CD4-positive, alpha-beta memory T cell (primary cell): ENCODE measurements at regions not wholly inside any gene's neighbourhood (a gene's known extent, or its start where the extent isn't known, plus 50 kb on each side); places are given as distances from the start of the nearest gene placed in this dataset.

ENCODE experiments used
- CTCF ChIA-PET: fragments of 350-600 bp; sonication (Branson Sonifier 250); formaldehyde crosslinking; loops from one replicate; lab custom pipeline; 2021; ENCODE audit warnings: inconsistent platforms; ENCODE audit not compliant: partially characterized antibody; lab: Charles Lee
- POLR2A ChIA-PET: fragments of 350-600 bp; sonication (Branson Sonifier 250); formaldehyde crosslinking; loops from one replicate; lab custom pipeline; 2021; ENCODE audit not compliant: partially characterized antibody; lab: Charles Lee
- DNase-seq, 5 donors: peaks; one replicate each; pipeline versions ENCODE4 v3.0.0 to v3.0.0-alpha.2; 2020 to 2022; ENCODE audit warnings: mixed read lengths in 1 of 5
- H3K27ac ChIP-seq: one replicate; pipeline ENCODE4 v1.7.0; 2013; ENCODE audit warnings: low read depth, low read length
- H3K27me3 ChIP-seq: 2 replicates; pipeline ENCODE4 v1.7.0; 2013; ENCODE audit warnings: mild to moderate bottlenecking, low read length, moderate library complexity; ENCODE audit not compliant: insufficient read depth
- H3K36me3 ChIP-seq: 2 replicates; pipeline ENCODE4 v1.7.0; 2013; ENCODE audit warnings: mild to moderate bottlenecking, low read length, moderate library complexity; ENCODE audit not compliant: insufficient read depth
- H3K4me1 ChIP-seq: 2 replicates; pipeline ENCODE4 v1.7.0; 2013; ENCODE audit warnings: mild to moderate bottlenecking, low read length, moderate library complexity; ENCODE audit not compliant: insufficient read depth
- H3K4me3 ChIP-seq, 2 donors: one replicate each; pipeline ENCODE4 v1.7.0; 2013; ENCODE audit warnings: low read length in 2 of 2, mild to moderate bottlenecking in 1 of 2
- H3K9me3 ChIP-seq, 2 donors: one replicate each; pipeline ENCODE4 v1.7.0; 2013; ENCODE audit warnings: low read length in 2 of 2, control low read depth in 1 of 2; ENCODE audit not compliant: control insufficient read depth in 1 of 2
- H3K27ac Mint-ChIP-seq, 7 donors: one replicate each; pipeline ENCODE4 v1.8.0; 2020 to 2021; ENCODE audit warnings: mixed read lengths in 7 of 7, mild to moderate bottlenecking in 6 of 7, inconsistent platforms in 3 of 7, moderate library complexity in 3 of 7
- H3K27me3 Mint-ChIP-seq, 2 donors: one replicate each; pipeline ENCODE4 v1.8.0; 2020 to 2021; ENCODE audit warnings: mixed read lengths in 2 of 2
- H3K36me3 Mint-ChIP-seq, 2 donors: one replicate each; pipeline ENCODE4 v1.8.0; 2020 to 2021; ENCODE audit warnings: mixed read lengths in 2 of 2, inconsistent platforms in 1 of 2, mild to moderate bottlenecking in 1 of 2
- H3K4me1 Mint-ChIP-seq, 4 donors: one replicate each; pipeline ENCODE4 v1.8.0; 2020 to 2021; ENCODE audit warnings: mixed read lengths in 4 of 4, mild to moderate bottlenecking in 1 of 4
- H3K4me3 Mint-ChIP-seq, 8 donors: one replicate each; pipeline ENCODE4 v1.8.0; 2020 to 2021; ENCODE audit warnings: mixed read lengths in 8 of 8, mild to moderate bottlenecking in 7 of 8, moderate library complexity in 6 of 8, inconsistent platforms in 3 of 8
- H3K9me3 Mint-ChIP-seq, 8 donors: one replicate each; pipeline ENCODE4 v1.8.0; 2020 to 2021; ENCODE audit warnings: mixed read lengths in 8 of 8, mild to moderate bottlenecking in 5 of 8, inconsistent platforms in 3 of 8, moderate library complexity in 1 of 8
- intact Hi-C: fragments of 100-400 bp; cut with micrococcal nuclease; formaldehyde crosslinking; loops from one replicate; pipeline ENCODE4 v1.15.1; 2023

GRCh38 chr2:199631129-199631528 lies 173.4 kb upstream of the SATB2 start:
- DNase-seq: no peak
- Mint-ChIP-seq H3K4me1 (no peaks in the 10 kb centered on the region), H3K27me3 (no peaks in the 10 kb centered on the region), H3K9me3 (peaks cover 0 to 2% (median 0%) of the 10 kb centered on the region in 8 donors), H3K27ac (no peak overlapping the region), H3K4me3 (no peak overlapping the region), H3K36me3 (no peaks in the 10 kb centered on the region)
- H3K27me3 ChIP-seq: no peaks in the 10 kb centered on the region
- no peak overlapping the region for H3K4me3 ChIP-seq
- no peaks in the 10 kb centered on the region for H3K36me3 ChIP-seq
- POLR2A ChIA-PET: no interaction called here
- H3K4me1 ChIP-seq: no peaks in the 10 kb centered on the region
- H3K27ac ChIP-seq: no peak overlapping the region
- intact Hi-C loops: no loop called here
- H3K9me3 ChIP-seq: no peaks in the 10 kb centered on the region
- CTCF ChIA-PET: no interaction called here

- no peak overlapping the region for H3K4me3 ChIP-seq
- H3K4me1 ChIP-seq: no peaks in the 10 kb centered on the region
- H3K27me3 ChIP-seq: no peaks in the 10 kb centered on the region
- ChIA-PET POLR2A (no interaction called here), CTCF (no interaction called here)
- no peaks in the 10 kb centered on the region for H3K9me3 ChIP-seq
- no peak overlapping the region for H3K27ac ChIP-seq
- Mint-ChIP-seq H3K4me1 (no peaks in the 10 kb centered on the region), H3K9me3 (peaks cover 0 to 2% (median 0%) of the 10 kb centered on the region in 8 donors), H3K27ac (no peak overlapping the region), H3K4me3 (no peak overlapping the region), H3K27me3 (peaks cover 0 to 6% of the 10 kb centered on the region in 2 donors), H3K36me3 (no peaks in the 10 kb centered on the region)
- DNase-seq: no peak
- no peaks in the 10 kb centered on the region for H3K36me3 ChIP-seq
- intact Hi-C loops: no loop called here
Measured at GRCh38 chr2:199629301-199629700, 171.6 kb upstream of the SATB2 start.

GRCh38 chr2:199627417-199627816 lies 169.7 kb upstream of the SATB2 start:
- no peaks in the 10 kb centered on the region for H3K9me3 ChIP-seq
- no peaks in the 10 kb centered on the region for H3K4me1 Mint-ChIP-seq
- CTCF ChIA-PET: no interaction called here
- no peak for DNase-seq
- no peak overlapping the region for H3K4me3 Mint-ChIP-seq
- no peak overlapping the region for H3K27ac ChIP-seq
- H3K9me3 Mint-ChIP-seq: peaks cover 0 to 2% (median 0%) of the 10 kb centered on the region in 8 donors
- H3K36me3 Mint-ChIP-seq: no peaks in the 10 kb centered on the region
- POLR2A ChIA-PET: no interaction called here
- no peak overlapping the region for H3K4me3 ChIP-seq
- no peak overlapping the region for H3K27ac Mint-ChIP-seq
- intact Hi-C loops: no loop called here
- no peaks in the 10 kb centered on the region for H3K4me1 ChIP-seq
- H3K36me3 ChIP-seq: no peaks in the 10 kb centered on the region
- H3K27me3 Mint-ChIP-seq: peaks cover 1 to 6% of the 10 kb centered on the region in 2 donors
- H3K27me3 ChIP-seq: no peaks in the 10 kb centered on the region

- H3K36me3 Mint-ChIP-seq: no peaks in the 10 kb centered on the region
- H3K4me1 Mint-ChIP-seq: no peaks in the 10 kb centered on the region
- Histone ChIP-seq H3K4me3 (no peak overlapping the region), H3K36me3 (no peaks in the 10 kb centered on the region), H3K4me1 (no peaks in the 10 kb centered on the region), H3K27me3 (no peaks in the 10 kb centered on the region), H3K9me3 (no peaks in the 10 kb centered on the region), H3K27ac (no peak overlapping the region)
- ChIA-PET CTCF (no interaction called here), POLR2A (no interaction called here)
- DNase-seq: no peak
- H3K4me3 Mint-ChIP-seq: no peak overlapping the region
- no peaks in the 10 kb centered on the region for H3K9me3 Mint-ChIP-seq
- peaks cover 1 to 6% of the 10 kb centered on the region in 2 donors for H3K27me3 Mint-ChIP-seq
- intact Hi-C loops: no loop called here
- H3K27ac Mint-ChIP-seq: no peak overlapping the region
Measured at GRCh38 chr2:199624958-199625357, 167.2 kb upstream of the SATB2 start.

- no peaks in the 10 kb centered on the region for H3K36me3 ChIP-seq
- ChIA-PET CTCF (no interaction called here), POLR2A (no interaction called here)
- H3K27ac Mint-ChIP-seq: no peak overlapping the region
- intact Hi-C loops: no loop called here
- no peak overlapping the region for H3K4me3 Mint-ChIP-seq
- H3K27me3 ChIP-seq: no peaks in the 10 kb centered on the region
- no peaks in the 10 kb centered on the region for H3K9me3 ChIP-seq
- H3K4me1 Mint-ChIP-seq: no peaks in the 10 kb centered on the region
- DNase-seq: no peak
- H3K9me3 Mint-ChIP-seq: peaks cover 0 to 5% (median 0%) of the 10 kb centered on the region in 8 donors
- no peaks in the 10 kb centered on the region for H3K4me1 ChIP-seq
- H3K27me3 Mint-ChIP-seq: peaks cover 5 to 12% of the 10 kb centered on the region in 2 donors
- no peaks in the 10 kb centered on the region for H3K36me3 Mint-ChIP-seq
- H3K27ac ChIP-seq: no peak overlapping the region
- H3K4me3 ChIP-seq: no peak overlapping the region
Measured at GRCh38 chr2:199612509-199613130, 154.9 kb upstream of the SATB2 start.

GRCh38 chr2:199607914-199608313 lies 150.2 kb upstream of the SATB2 start:
- Mint-ChIP-seq H3K4me3 (no peak overlapping the region), H3K9me3 (peaks cover 0 to 4% (median 0%) of the 10 kb centered on the region in 8 donors), H3K27me3 (peaks cover 3 to 9% of the 10 kb centered on the region in 2 donors), H3K36me3 (no peaks in the 10 kb centered on the region), H3K27ac (no peak overlapping the region), H3K4me1 (peaks cover 0 to 4% (median 2%) of the 10 kb centered on the region in 4 donors)
- ChIA-PET CTCF (interaction anchor here (1.1 to 1.5 kb wide), 2 partner anchors 9 to 11 kb away, joined by 4 read pairs; no protein-coding TSS in a partner anchor), POLR2A (no interaction called here)
- H3K4me3 ChIP-seq: no peak overlapping the region
- no peak overlapping the region for H3K27ac ChIP-seq
- H3K36me3 ChIP-seq: no peaks in the 10 kb centered on the region
- H3K9me3 ChIP-seq: no peaks in the 10 kb centered on the region
- no peak for DNase-seq
- H3K27me3 ChIP-seq: no peaks in the 10 kb centered on the region
- intact Hi-C loops: no loop called here
- H3K4me1 ChIP-seq: no peaks in the 10 kb centered on the region

GRCh38 chr2:199606193-199606780 lies 148.5 kb upstream of the SATB2 start:
- Histone ChIP-seq H3K36me3 (no peaks in the 10 kb centered on the region), H3K27ac (no peak overlapping the region), H3K4me1 (no peaks in the 10 kb centered on the region), H3K9me3 (no peaks in the 10 kb centered on the region), H3K4me3 (no peak overlapping the region), H3K27me3 (no peaks in the 10 kb centered on the region)
- H3K9me3 Mint-ChIP-seq: no peaks in the 10 kb centered on the region
- CTCF ChIA-PET: interaction anchor here (1.3 kb wide), 1 partner anchor 17 kb away, joined by 3 read pairs; no protein-coding TSS in a partner anchor
- no peak overlapping the region for H3K4me3 Mint-ChIP-seq
- no peak overlapping the region for H3K27ac Mint-ChIP-seq
- intact Hi-C loops: no loop called here
- DNase-seq: no peak
- H3K4me1 Mint-ChIP-seq: peaks cover 0 to 4% (median 2%) of the 10 kb centered on the region in 4 donors
- H3K27me3 Mint-ChIP-seq: peaks cover 0 to 14% of the 10 kb centered on the region in 2 donors
- H3K36me3 Mint-ChIP-seq: no peaks in the 10 kb centered on the region
- POLR2A ChIA-PET: no interaction called here
